GM18858 (cell line): ENCODE measurements at regions not wholly inside any gene's neighbourhood (a gene's known extent, or its start where the extent isn't known, plus 50 kb on each side); places are given as distances from the start of the nearest gene placed in this dataset.
"Not testable (repeated sequence)": the region's sequence is repeated elsewhere in the genome, so short reads cannot be mapped to it uniquely, and the experiment has no call there.

Experiments
- ATAC-seq: cut with Tn5 transposase; IDR thresholded peaks from one replicate; pipeline ENCODE4 v1.9.1; 2021; ENCODE audit not compliant: unreplicated experiment

DNA sequence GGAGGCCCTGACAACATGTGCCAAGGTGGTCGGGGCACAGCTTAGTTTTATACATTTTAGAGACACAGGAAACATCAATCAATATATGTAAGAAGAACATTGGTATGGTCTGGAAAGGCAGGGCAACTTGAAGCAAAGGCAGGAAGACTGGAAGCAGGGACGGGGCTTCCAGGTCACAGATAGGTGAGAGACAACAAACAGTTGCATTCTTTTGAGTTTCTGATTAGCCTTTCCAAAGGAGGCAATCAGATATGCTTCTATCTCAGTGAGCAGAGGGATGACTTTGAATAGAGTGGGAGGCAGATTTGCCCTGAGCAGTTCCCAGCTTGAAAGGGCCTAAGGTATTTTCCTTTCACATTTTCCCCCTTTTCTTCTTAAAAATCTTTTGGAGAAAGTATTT lies 311.0 kb upstream of the RGS17 start:
- ATAC-seq, result no peak

GRCh38 chr6:153437193-153437592 lies 306.1 kb upstream of the RGS17 start:
- ATAC-seq, result no peak

DNA sequence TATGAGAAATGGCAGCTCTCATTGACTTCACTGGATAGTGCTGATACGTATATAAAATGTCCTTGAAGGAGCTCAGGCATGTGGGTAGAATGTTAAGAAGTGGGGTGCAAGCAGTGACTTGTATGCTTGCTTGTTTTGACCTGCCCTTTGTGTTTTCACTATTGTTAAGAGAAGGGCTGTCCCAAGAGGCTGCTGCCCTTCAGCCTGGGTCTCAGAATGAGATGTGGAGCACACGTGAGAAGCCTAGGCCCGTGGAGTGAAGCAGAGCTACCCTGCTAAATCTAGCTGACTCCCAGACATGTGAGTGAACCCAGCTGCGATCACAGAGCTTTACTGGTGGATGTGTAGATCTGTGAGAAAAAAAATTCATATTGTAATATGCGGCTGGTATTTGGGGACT lies 305.3 kb upstream of the RGS17 start:
- ATAC-seq, result no peak

- ATAC-seq, result no peak
These were observed 304.7 kb upstream of the RGS17 start for GRCh38 chr6:153435787-153436186.

DNA sequence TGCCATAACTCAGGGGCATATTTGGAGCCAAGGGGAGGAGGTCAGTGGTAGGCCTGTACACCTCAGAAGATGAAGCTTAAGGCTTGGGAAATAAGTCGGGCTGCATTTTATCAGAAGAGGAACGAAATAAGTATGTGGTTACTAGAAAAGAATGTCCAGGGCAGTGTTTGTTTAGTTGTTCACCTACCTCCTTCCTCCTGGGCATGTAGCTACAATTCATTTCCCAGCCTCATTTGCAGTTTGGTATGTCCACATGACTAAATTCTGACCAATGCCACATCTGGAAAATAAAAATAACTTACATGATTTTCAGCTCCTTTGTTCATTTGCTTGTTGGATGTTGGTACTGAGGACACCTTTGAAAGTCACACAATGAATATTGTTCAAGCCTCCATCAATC lies 294.5 kb upstream of the RGS17 start:
- no peak for ATAC-seq

- ATAC-seq, result no peak
These were observed 293.8 kb upstream of the RGS17 start for GRCh38 chr6:153424719-153425400.

- ATAC-seq, result no peak
These were observed 281.4 kb upstream of the RGS17 start for GRCh38 chr6:153412519-153412918.

GRCh38 chr6:153411070-153411648 lies 280.1 kb upstream of the RGS17 start:
- no peak for ATAC-seq

DNA sequence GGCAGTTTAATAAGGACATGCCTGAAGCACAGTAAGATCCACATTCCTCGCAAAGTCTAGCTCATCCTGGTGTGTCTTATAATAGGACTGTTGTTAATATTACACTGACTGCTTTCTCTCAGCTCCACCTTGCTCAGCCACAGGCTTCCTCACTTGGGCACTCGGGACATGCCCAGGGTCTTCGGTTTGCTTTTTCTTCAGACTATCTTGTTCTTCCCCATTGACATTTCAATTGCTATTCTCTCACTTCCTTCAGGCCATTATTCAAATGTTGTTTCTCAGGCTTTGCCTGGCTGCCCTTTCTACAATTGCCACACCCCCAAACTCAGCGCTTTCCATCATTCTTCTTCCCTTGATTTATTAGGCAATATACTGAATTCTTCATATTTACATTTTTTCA lies 274.8 kb upstream of the RGS17 start:
- ATAC-seq, result no peak

GRCh38 chr6:153401751-153402150 lies 270.7 kb upstream of the RGS17 start:
- no peak for ATAC-seq

- no peak for ATAC-seq
These were observed 261.1 kb upstream of the RGS17 start for GRCh38 chr6:153392156-153392555.

DNA sequence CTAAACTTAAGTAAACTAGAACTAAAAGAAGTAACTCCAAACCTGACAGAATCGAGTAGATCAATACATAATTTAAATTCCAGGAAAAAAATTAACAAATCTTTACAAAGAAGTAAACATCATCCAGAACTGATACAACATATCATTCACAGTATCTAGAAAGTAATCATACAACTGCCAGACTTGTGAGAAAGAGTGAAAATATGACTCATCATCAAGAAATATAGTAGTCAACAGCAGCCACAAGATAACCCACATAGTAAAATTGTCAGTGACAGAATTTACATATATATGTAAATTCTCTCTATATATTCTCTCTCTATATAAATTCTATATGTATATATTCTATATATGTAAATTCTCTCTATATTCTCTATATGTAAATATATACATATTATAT lies 242.8 kb upstream of the RGS17 start:
- no peak for ATAC-seq

DNA sequence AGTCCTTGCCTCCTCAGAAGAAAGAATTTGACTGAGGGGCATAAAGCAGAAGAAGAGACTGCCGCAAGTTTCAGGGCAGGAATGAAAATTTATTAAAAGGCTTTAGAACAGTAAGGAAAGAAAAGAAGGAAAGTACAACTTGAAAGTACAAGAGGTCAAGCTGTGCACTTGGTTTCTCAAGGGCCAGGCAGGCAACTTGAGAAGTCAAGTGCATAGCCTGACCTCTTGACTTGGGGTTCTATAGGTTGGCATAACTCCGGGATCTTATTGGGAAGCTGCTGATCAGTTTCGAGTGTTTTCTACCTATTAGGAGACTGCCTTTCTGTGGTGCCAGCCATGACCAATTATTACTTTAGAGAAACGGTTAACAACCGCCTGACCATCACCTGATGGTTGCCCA lies 237.0 kb upstream of the RGS17 start:
- ATAC-seq, result no peak

- ATAC-seq, result no peak
These were observed 235.9 kb upstream of the RGS17 start for GRCh38 chr6:153367021-153367420.

DNA sequence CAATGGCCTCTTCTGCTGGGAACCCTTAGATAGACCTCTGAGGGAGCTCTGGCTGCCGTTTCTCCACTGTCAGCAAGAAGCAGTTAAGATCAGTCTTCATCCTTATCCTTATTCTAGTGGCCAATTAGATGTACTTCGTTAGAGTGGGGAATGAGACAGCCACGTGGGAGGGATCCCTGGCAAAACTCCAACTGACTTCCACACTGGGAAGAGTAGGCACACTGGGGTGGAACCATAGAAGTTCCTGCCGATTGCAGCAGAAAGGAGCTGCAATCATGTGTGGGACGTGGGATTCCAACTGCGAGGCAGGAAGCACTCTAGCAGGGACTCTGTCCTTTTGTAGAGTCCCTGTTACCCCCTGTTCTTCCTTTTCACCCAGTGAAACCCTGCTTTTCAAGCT lies 226.3 kb upstream of the RGS17 start:
- no peak for ATAC-seq

DNA sequence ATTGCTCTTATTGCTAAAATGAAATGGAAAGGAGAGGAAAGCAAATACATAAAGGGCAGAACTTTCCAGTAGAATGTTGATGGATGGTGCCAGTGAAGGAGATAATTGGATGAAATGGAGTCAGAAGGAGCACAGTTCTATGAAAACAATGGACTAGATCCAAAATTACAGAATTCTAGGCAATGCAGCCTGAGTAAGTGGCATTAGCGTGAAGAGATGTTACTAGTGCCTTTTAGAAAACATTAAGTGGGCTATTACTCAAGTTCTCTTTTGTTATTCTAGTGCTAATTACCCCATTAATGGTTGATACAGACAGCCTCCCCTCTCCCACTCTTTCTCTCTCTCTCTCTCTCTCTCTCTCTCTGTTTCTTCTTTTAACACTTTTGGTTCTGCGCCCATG lies 209.5 kb upstream of the RGS17 start:
- ATAC-seq, result no peak

GRCh38 chr6:153334121-153334520 lies 203.0 kb upstream of the RGS17 start:
- no peak for ATAC-seq

DNA sequence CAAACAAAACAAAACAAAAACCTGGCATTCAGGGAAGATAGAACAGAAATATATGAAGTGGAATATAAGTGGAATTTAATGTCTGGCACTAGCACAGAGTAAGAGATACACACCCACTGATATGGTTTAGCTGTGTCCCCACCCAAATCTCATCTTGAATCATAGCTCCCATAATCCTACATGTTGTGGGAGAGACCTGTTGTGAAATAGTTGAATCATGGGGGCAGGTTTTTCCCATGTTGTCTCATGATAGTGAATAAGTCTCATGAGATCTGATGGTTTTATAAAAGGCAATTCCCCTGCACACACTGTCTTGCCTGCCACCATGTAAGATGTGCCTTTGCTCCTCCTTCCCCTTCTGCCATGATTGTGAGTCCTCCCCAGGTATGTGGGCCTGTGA lies 200.1 kb upstream of the RGS17 start:
- not testable (repeated sequence) for ATAC-seq

- no peak for ATAC-seq
These were observed 197.1 kb upstream of the RGS17 start for GRCh38 chr6:153328194-153328593.

DNA sequence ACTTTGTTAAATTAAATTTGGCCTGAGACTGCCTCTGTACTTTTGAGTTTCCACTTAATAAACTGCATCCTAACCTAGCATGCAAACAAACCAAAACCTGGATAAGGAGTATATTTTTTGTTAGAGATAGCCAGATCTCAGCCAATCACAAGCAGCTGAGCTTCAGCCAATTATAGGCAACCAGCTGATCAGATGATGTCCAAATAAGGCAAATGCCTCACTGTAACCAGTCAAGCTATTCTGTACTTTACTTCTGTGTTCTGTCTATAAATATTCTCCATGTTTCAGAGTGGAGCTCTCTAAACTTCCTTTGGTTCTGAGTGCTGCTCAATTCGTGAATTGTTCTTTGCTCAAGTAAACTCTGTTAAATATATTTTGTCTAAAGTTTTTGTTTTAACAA lies 194.6 kb upstream of the RGS17 start:
- ATAC-seq, result no peak

DNA sequence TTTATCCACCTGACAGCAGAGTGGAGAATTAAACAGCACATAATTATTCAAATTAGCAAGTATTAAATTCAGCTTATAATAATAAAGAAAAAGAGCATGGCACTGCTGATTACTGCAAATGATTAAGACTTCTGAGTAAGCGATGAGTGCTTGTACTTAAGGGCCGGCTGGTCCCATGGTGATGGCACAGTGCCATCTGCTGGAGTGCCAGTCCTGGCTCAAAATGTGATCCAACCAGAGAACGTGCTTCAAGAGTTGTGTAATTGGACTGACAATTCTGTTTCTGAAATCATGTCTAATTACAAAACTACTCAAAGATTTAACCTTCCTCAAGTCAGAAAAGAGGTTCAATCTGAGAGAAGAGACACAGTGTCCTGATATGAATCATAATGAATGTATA lies 181.6 kb upstream of the RGS17 start:
- no peak for ATAC-seq

- no peak for ATAC-seq
These were observed 178.6 kb upstream of the RGS17 start for GRCh38 chr6:153309651-153310050.

- ATAC-seq, result no peak
These were observed 171.1 kb upstream of the RGS17 start for GRCh38 chr6:153302133-153302532.
